MM.1S (cell line): ENCODE measurements at regions not wholly inside any gene's neighbourhood (a gene's known extent, or its start where the extent isn't known, plus 50 kb on each side); places are given as distances from the start of the nearest gene placed in this dataset.

Experiments used
- DNase-seq: peaks from one replicate; pipeline ENCODE4 v3.0.0-alpha.2; 2015
- H2AFZ ChIP-seq: fragments of 300-600 bp; sonication (generic); 2 replicates; pipeline ENCODE4 v1.6.0; 2016; ENCODE audit warnings: antibody characterized with exemption, low read length
- H3F3A ChIP-seq: fragments of 300-600 bp; sonication (generic); 2 replicates; pipeline ENCODE4 v1.6.1; 2016; ENCODE audit warnings: mild to moderate bottlenecking, antibody characterized with exemption, low read length, moderate library complexity, mixed read lengths; ENCODE audit not compliant: insufficient read depth
- H3K27ac ChIP-seq: fragments of 300-600 bp; sonication (generic); 2 replicates; pipeline ENCODE4 v1.5.1; 2016; ENCODE audit warnings: mild to moderate bottlenecking, low read length
- H3K27me3 ChIP-seq: fragments of 300-600 bp; sonication (generic); replicated peaks from 2 replicates; pipeline ENCODE4 v1.6.0; 2016; ENCODE audit warnings: low read length; ENCODE audit not compliant: insufficient read depth
- H3K36me3 ChIP-seq: fragments of 300-600 bp; sonication (generic); replicated peaks from 2 replicates; pipeline ENCODE4 v1.6.1; 2016; ENCODE audit warnings: mild to moderate bottlenecking, low read length, mixed read lengths; ENCODE audit not compliant: insufficient read depth
- H3K4me1 ChIP-seq: fragments of 300-600 bp; sonication (generic); 2 replicates; pipeline ENCODE4 v1.6.1; 2016; ENCODE audit warnings: low read length, mixed read lengths
- H3K4me2 ChIP-seq: fragments of 300-600 bp; sonication (generic); 2 replicates; pipeline ENCODE4 v1.6.0; 2016; ENCODE audit warnings: low read depth, low read length
- H3K4me3 ChIP-seq: fragments of 300-600 bp; sonication (generic); 2 replicates; pipeline ENCODE4 v1.5.1; 2016; ENCODE audit warnings: low read length, mixed read lengths
- H3K79me2 ChIP-seq: fragments of 300-600 bp; sonication (generic); 2 replicates; pipeline ENCODE4 v1.6.1; 2016; ENCODE audit warnings: mixed run types, low read length, mixed read lengths
- H3K9ac ChIP-seq: fragments of 300-600 bp; sonication (generic); 2 replicates; pipeline ENCODE4 v1.6.1; 2016; ENCODE audit warnings: low read length, mixed read lengths
- H3K9me2 ChIP-seq: fragments of 300-600 bp; sonication (generic); replicated peaks from 2 replicates; pipeline ENCODE4 v1.6.1; 2016; ENCODE audit warnings: mild to moderate bottlenecking, low read length, mixed read lengths; ENCODE audit not compliant: insufficient read depth
- H3K9me3 ChIP-seq: fragments of 300-600 bp; sonication (generic); replicated peaks from 2 replicates; pipeline ENCODE4 v1.6.1; 2016; ENCODE audit warnings: mild to moderate bottlenecking, low read length, mixed read lengths; ENCODE audit not compliant: insufficient read depth
- H4K20me1 ChIP-seq: fragments of 300-600 bp; sonication (generic); 2 replicates; pipeline ENCODE4 v1.6.1; 2016; ENCODE audit warnings: mild to moderate bottlenecking, low read length, moderate library complexity, mixed read lengths; ENCODE audit not compliant: insufficient read depth
- CTCF ChIP-seq: fragments of 300-600 bp; sonication (generic); IDR thresholded peaks from 2 replicates; pipeline ENCODE4 v1.5.1; 2016; ENCODE audit warnings: antibody characterized with exemption, low read length, mixed read lengths
- EZH2 ChIP-seq: fragments of 300-600 bp; sonication (generic); optimal IDR thresholded peaks from 2 replicates; pipeline ENCODE3; 2017; ENCODE audit warnings: low read depth, mild to moderate bottlenecking, antibody characterized with exemption, low read length, mixed read lengths
- EZH2phosphoT487 ChIP-seq: fragments of 300-600 bp; sonication (generic); IDR thresholded peaks from 2 replicates; pipeline ENCODE4 v1.6.1; 2018; ENCODE audit warnings: antibody characterized with exemption, low read length

- Histone ChIP-seq H3K9ac (no peak overlapping the region), H3K9me2 (no peaks in the 10 kb centered on the region), H3K79me2 (no peaks in the 10 kb centered on the region), H3F3A (no peaks in the 10 kb centered on the region), H3K27me3 (no peaks in the 10 kb centered on the region), H4K20me1 (no peaks in the 10 kb centered on the region), H3K27ac (no peak overlapping the region), H3K4me1 (peaks cover 11% of the 10 kb centered on the region), H3K4me2 (no peak overlapping the region), H3K4me3 (no peak overlapping the region), H3K9me3 (no peaks in the 10 kb centered on the region), H2AFZ (no peak overlapping the region), H3K36me3 (no peaks in the 10 kb centered on the region)
- no peak for DNase-seq
- TF ChIP-seq EZH2 = no peak
- no peak for TF ChIP-seq EZH2phosphoT487
- no peak for TF ChIP-seq CTCF
These were observed 145.3 kb upstream of the TENT5A start for GRCh38 chr6:81897793-81898192.

GRCh38 chr6:81896525-81897503 lies 144.3 kb upstream of the TENT5A start:
- no peak overlapping the region for H3K4me3 ChIP-seq
- no peaks in the 10 kb centered on the region for H3K9me3 ChIP-seq
- H3K4me1 ChIP-seq = peaks cover 11% of the 10 kb centered on the region
- TF ChIP-seq EZH2phosphoT487 (no peak), EZH2 (no peak), CTCF (no peak)
- no peaks in the 10 kb centered on the region for H3K27me3 ChIP-seq
- H3K9ac ChIP-seq = no peak overlapping the region
- no peak overlapping the region for H3K4me2 ChIP-seq
- no peaks in the 10 kb centered on the region for H3F3A ChIP-seq
- DNase-seq = no peak
- no peaks in the 10 kb centered on the region for H3K9me2 ChIP-seq
- H3K36me3 ChIP-seq = no peaks in the 10 kb centered on the region
- H3K79me2 ChIP-seq = no peaks in the 10 kb centered on the region
- H2AFZ ChIP-seq = no peak overlapping the region
- no peaks in the 10 kb centered on the region for H4K20me1 ChIP-seq
- H3K27ac ChIP-seq = no peak overlapping the region

GRCh38 chr6:81895511-81896185 lies 143.2 kb upstream of the TENT5A start:
- Histone ChIP-seq H3K79me2 (no peaks in the 10 kb centered on the region), H3K9me3 (no peaks in the 10 kb centered on the region), H3K9me2 (no peaks in the 10 kb centered on the region), H3F3A (no peaks in the 10 kb centered on the region), H3K27ac (no peak overlapping the region), H3K36me3 (no peaks in the 10 kb centered on the region), H3K9ac (no peak overlapping the region), H4K20me1 (no peaks in the 10 kb centered on the region), H2AFZ (no peak overlapping the region), H3K4me1 (peaks cover 6% of the 10 kb centered on the region), H3K27me3 (no peaks in the 10 kb centered on the region), H3K4me3 (no peak overlapping the region), H3K4me2 (no peak overlapping the region)
- no peak for DNase-seq
- TF ChIP-seq EZH2 = no peak
- no peak for TF ChIP-seq EZH2phosphoT487
- no peak for TF ChIP-seq CTCF
